Astrocyte (in vitro differentiated cells and primary cell): ENCODE measurements at regions not wholly inside any gene's neighbourhood (a gene's known extent, or its start where the extent isn't known, plus 50 kb on each side); places are given as distances from the start of the nearest gene placed in this dataset.

ENCODE experiments used
- DNase-seq: peaks from one replicate; pipeline ENCODE4 v3.0.0-alpha.2; 2010; ENCODE audit warnings: low read depth
- FAIRE-seq: peaks from 2 replicates; lab custom pipeline; 2011; peaks lifted over from hg19 to GRCh38; lab: Jason Lieb, UNC
- H2AFZ ChIP-seq: 2 replicates; pipeline ENCODE4 v1.6.0; 2012; ENCODE audit warnings: low read depth, low read length, inconsistent platforms
- H3K27ac ChIP-seq: 2 replicates; pipeline ENCODE4 v1.5.1; 2011; ENCODE audit warnings: low read depth, low read length, inconsistent platforms
- H3K27me3 ChIP-seq: 2 replicates; pipeline ENCODE4 v1.6.0; 2011; ENCODE audit warnings: low read length, inconsistent platforms; ENCODE audit not compliant: insufficient read depth
- H3K36me3 ChIP-seq: 2 replicates; pipeline ENCODE4 v1.5.1; 2011; ENCODE audit warnings: low read length, inconsistent platforms; ENCODE audit not compliant: insufficient read depth
- H3K4me1 ChIP-seq: 2 replicates; pipeline ENCODE4 v1.5.1; 2011; ENCODE audit warnings: low read length, inconsistent platforms; ENCODE audit not compliant: insufficient read depth
- H3K4me2 ChIP-seq: 2 replicates; pipeline ENCODE4 v1.6.0; 2012; ENCODE audit warnings: low read length, inconsistent platforms
- H3K4me3 ChIP-seq: 2 replicates; pipeline ENCODE4 v1.5.1; 2011; ENCODE audit warnings: low read depth, mild to moderate bottlenecking, low read length, inconsistent platforms; ENCODE audit not compliant: insufficient read depth
- H3K79me2 ChIP-seq: 2 replicates; pipeline ENCODE4 v1.6.0; 2012; ENCODE audit warnings: mild to moderate bottlenecking, low read length, inconsistent platforms; ENCODE audit not compliant: insufficient read depth
- H3K9ac ChIP-seq: 2 replicates; pipeline ENCODE4 v1.6.0; 2012; ENCODE audit warnings: mild to moderate bottlenecking, low read length, inconsistent platforms
- H3K9me3 ChIP-seq: 2 replicates; pipeline ENCODE4 v1.5.1; 2012; ENCODE audit warnings: low read depth, mild to moderate bottlenecking, low read length, inconsistent platforms; ENCODE audit not compliant: insufficient read depth
- H4K20me1 ChIP-seq: 2 replicates; pipeline ENCODE4 v1.6.0; 2012; ENCODE audit warnings: low read length, inconsistent platforms; ENCODE audit not compliant: insufficient read depth
- H3K27ac Mint-ChIP-seq: one replicate; pipeline ENCODE4 v1.8.0; 2021; ENCODE audit warnings: mild to moderate bottlenecking, mixed read lengths; ENCODE audit not compliant: unreplicated experiment
- H3K27me3 Mint-ChIP-seq: one replicate; pipeline ENCODE4 v1.8.0; 2021; ENCODE audit warnings: low read depth, mixed read lengths; ENCODE audit not compliant: unreplicated experiment
- H3K36me3 Mint-ChIP-seq: one replicate; pipeline ENCODE4 v1.8.0; 2021; ENCODE audit warnings: low read depth, mixed read lengths; ENCODE audit not compliant: unreplicated experiment
- H3K4me1 Mint-ChIP-seq: one replicate; pipeline ENCODE4 v1.8.0; 2021; ENCODE audit warnings: low read depth, mixed read lengths; ENCODE audit not compliant: unreplicated experiment
- H3K4me3 Mint-ChIP-seq: one replicate; pipeline ENCODE4 v1.8.0; 2021; ENCODE audit warnings: mild to moderate bottlenecking, moderate library complexity, mixed read lengths; ENCODE audit not compliant: unreplicated experiment
- H3K9me3 Mint-ChIP-seq: one replicate; pipeline ENCODE4 v1.8.0; 2021; ENCODE audit warnings: mild to moderate bottlenecking, mixed read lengths; ENCODE audit not compliant: unreplicated experiment
- EZH2 ChIP-seq: IDR thresholded peaks from 2 replicates; pipeline ENCODE4 v1.6.1; 2012; ENCODE audit warnings: mild to moderate bottlenecking, low read length, inconsistent platforms; ENCODE audit not compliant: insufficient read depth
- TF ChIP-seq, protein P1 (sequence below): IDR thresholded peaks from 2 replicates; pipeline ENCODE4 v1.5.1; 2011; ENCODE audit warnings: low read depth, mild to moderate bottlenecking, inconsistent platforms, low read length, moderate library complexity; ENCODE audit not compliant: insufficient read depth

DNA sequence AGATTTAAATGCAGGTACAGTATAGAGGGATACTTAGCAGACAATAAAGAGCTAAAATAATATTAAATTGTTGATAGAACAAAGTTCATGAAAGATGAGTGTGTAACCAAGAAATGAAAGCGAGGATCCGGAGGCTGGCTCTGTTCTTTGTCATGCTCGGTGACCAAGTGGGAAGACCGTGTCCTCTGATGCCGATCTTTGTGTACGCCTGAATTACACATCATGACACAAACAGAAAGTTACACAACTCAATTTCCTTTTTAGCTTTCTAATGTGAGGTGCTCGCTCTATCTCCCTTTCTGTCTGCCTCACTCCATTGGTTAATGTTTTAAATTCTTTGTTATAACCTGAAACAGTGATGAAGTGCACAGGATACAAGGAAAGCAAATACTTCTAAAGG is 114.8 kb upstream of the NEIL3 start:
- H3K9ac ChIP-seq, result no peak overlapping the region
- Mint-ChIP-seq H3K4me1 (peaks cover 8% of the 10 kb centered on the region), H3K9me3 (peaks cover 8% of the 10 kb centered on the region), H3K36me3 (peaks cover 4% of the 10 kb centered on the region), H3K4me3 (no peak overlapping the region), H3K27me3 (no peaks in the 10 kb centered on the region), H3K27ac (no peak overlapping the region)
- no peak for TF ChIP-seq EZH2
- TF ChIP-seq, protein P1, sequence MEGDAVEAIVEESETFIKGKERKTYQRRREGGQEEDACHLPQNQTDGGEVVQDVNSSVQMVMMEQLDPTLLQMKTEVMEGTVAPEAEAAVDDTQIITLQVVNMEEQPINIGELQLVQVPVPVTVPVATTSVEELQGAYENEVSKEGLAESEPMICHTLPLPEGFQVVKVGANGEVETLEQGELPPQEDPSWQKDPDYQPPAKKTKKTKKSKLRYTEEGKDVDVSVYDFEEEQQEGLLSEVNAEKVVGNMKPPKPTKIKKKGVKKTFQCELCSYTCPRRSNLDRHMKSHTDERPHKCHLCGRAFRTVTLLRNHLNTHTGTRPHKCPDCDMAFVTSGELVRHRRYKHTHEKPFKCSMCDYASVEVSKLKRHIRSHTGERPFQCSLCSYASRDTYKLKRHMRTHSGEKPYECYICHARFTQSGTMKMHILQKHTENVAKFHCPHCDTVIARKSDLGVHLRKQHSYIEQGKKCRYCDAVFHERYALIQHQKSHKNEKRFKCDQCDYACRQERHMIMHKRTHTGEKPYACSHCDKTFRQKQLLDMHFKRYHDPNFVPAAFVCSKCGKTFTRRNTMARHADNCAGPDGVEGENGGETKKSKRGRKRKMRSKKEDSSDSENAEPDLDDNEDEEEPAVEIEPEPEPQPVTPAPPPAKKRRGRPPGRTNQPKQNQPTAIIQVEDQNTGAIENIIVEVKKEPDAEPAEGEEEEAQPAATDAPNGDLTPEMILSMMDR, result no peak
- no peak overlapping the region for H2AFZ ChIP-seq
- H3K36me3 ChIP-seq, result no peaks in the 10 kb centered on the region
- H3K27ac ChIP-seq, result no peak overlapping the region
- no peak for FAIRE-seq
- no peak overlapping the region for H3K4me2 ChIP-seq
- H3K4me3 ChIP-seq, result no peak overlapping the region
- no peaks in the 10 kb centered on the region for H3K27me3 ChIP-seq
- H3K9me3 ChIP-seq, result peaks cover 3% of the 10 kb centered on the region
- no peak for DNase-seq
- H3K79me2 ChIP-seq, result no peaks in the 10 kb centered on the region
- H4K20me1 ChIP-seq, result no peaks in the 10 kb centered on the region
- H3K4me1 ChIP-seq, result peaks cover 4% of the 10 kb centered on the region

DNA sequence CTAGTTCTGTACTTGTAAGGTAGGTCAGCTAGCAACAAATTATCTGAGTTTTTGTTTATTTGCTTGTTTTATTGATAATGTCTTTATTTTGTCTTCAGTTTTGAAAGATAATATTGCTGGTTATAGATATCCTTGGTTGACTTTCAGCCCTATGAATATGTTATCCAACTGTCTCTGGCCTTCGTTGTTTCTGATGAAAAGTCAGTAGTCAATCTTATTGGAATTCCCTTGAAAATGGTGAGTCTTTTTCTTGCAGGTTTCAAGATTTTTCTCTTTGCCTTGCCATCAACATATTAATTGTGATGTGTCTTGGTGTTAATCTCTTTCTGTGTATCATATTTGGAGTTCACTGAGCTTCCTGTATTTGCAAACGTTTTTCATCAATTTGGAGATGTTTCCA is 113.1 kb upstream of the NEIL3 start:
- Histone ChIP-seq H2AFZ (no peak overlapping the region), H3K9me3 (peaks cover 3% of the 10 kb centered on the region), H4K20me1 (no peaks in the 10 kb centered on the region), H3K79me2 (no peaks in the 10 kb centered on the region), H3K36me3 (no peaks in the 10 kb centered on the region), H3K27me3 (no peaks in the 10 kb centered on the region), H3K4me1 (no peaks in the 10 kb centered on the region), H3K4me2 (no peak overlapping the region), H3K9ac (no peak overlapping the region), H3K4me3 (no peak overlapping the region), H3K27ac (no peak overlapping the region)
- H3K4me3 Mint-ChIP-seq, result no peak overlapping the region
- peaks cover 4% of the 10 kb centered on the region for H3K36me3 Mint-ChIP-seq
- no peaks in the 10 kb centered on the region for H3K4me1 Mint-ChIP-seq
- no peak for FAIRE-seq
- no peak for TF ChIP-seq EZH2
- TF ChIP-seq, protein P1, result no peak
- no peak overlapping the region for H3K27ac Mint-ChIP-seq
- no peaks in the 10 kb centered on the region for H3K27me3 Mint-ChIP-seq
- H3K9me3 Mint-ChIP-seq, result peaks cover 5% of the 10 kb centered on the region
- no peak for DNase-seq

DNA sequence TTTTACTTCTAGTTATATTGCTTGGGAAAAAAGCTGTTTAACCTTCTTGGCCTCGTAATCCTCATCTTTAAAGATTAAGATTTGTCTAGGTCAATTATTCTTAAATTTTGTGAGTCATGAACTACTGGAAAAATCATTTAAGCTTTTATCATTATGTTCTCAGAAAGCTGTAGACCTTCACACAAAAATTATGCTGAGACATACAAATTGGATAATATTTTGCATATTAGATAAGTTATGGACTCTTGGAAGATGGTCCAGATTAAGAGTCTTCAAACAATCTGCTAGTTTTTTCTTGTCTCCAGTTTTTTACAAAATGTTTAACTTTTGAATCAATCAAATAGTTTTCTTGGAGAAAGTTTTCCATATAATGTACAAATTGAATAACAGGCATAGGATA is 108.1 kb upstream of the NEIL3 start:
- Mint-ChIP-seq H3K27ac (no peak overlapping the region), H3K9me3 (no peaks in the 10 kb centered on the region), H3K4me1 (no peaks in the 10 kb centered on the region), H3K4me3 (no peak overlapping the region), H3K27me3 (no peaks in the 10 kb centered on the region), H3K36me3 (peaks cover 2% of the 10 kb centered on the region)
- FAIRE-seq, result no peak
- Histone ChIP-seq H3K4me1 (no peaks in the 10 kb centered on the region), H3K9ac (no peak overlapping the region), H3K27me3 (no peaks in the 10 kb centered on the region), H3K79me2 (no peaks in the 10 kb centered on the region), H3K4me3 (no peak overlapping the region), H3K36me3 (no peaks in the 10 kb centered on the region), H2AFZ (no peak overlapping the region), H3K9me3 (no peaks in the 10 kb centered on the region), H4K20me1 (no peaks in the 10 kb centered on the region), H3K27ac (no peak overlapping the region), H3K4me2 (no peak overlapping the region)
- DNase-seq, result no peak
- TF ChIP-seq, protein P1, result no peak
- TF ChIP-seq EZH2, result no peak
